Common myeloid progenitor, CD34-positive (primary cell): ENCODE measurements at regions not wholly inside any gene's neighbourhood (a gene's known extent, or its start where the extent isn't known, plus 50 kb on each side); places are given as distances from the start of the nearest gene placed in this dataset.

Source experiments
- CTCF ChIA-PET: fragments of 350-600 bp; sonication (Branson Sonifier 250); formaldehyde crosslinking; loops from one replicate; lab custom pipeline; 2021; ENCODE audit warnings: antibody characterized with exemption; lab: Charles Lee
- POLR2A ChIA-PET: fragments of 350-600 bp; sonication (Branson Sonifier 250); formaldehyde crosslinking; loops from one replicate; lab custom pipeline; 2021; ENCODE audit warnings: antibody characterized with exemption; lab: Charles Lee
- DNase-seq, 3 donors: peaks; one replicate each; pipeline versions ENCODE4 v3.0.0 to v3.0.0-alpha.2; 2013
- H3K27ac ChIP-seq, 2 experiments: 1 replicate in 1 of 2; 2 replicates in 1 of 2; pipeline ENCODE4 v1.7.0; 2013; ENCODE audit warnings: inconsistent platforms in 2 of 2, low read length in 2 of 2, mild to moderate bottlenecking in 2 of 2, low read depth in 1 of 2, moderate library complexity in 1 of 2; ENCODE audit not compliant: severe bottlenecking in 2 of 2, insufficient read depth in 1 of 2, poor library complexity in 1 of 2
- H3K27me3 ChIP-seq, 5 experiments: replicated peaks in 2 of 5; 1 replicate in 3 of 5; 2 replicates in 2 of 5; pipeline versions ENCODE4 v1.6.1 to v1.7.0; 2013; ENCODE audit warnings: low read length in 4 of 5, mild to moderate bottlenecking in 2 of 5, moderate library complexity in 2 of 5, inconsistent platforms in 1 of 5; ENCODE audit not compliant: insufficient read depth in 5 of 5, control insufficient read depth in 4 of 5
- H3K36me3 ChIP-seq, 4 experiments: 1 replicate in 2 of 4; 2 replicates in 2 of 4; pipeline versions ENCODE4 v1.6.1 to v1.7.0; 2013; ENCODE audit warnings: low read length in 3 of 4, control low read depth in 1 of 4, mild to moderate bottlenecking in 1 of 4; ENCODE audit not compliant: control insufficient read depth in 4 of 4, insufficient read depth in 4 of 4
- H3K4me1 ChIP-seq, 4 experiments: 1 replicate in 3 of 4; 2 replicates in 1 of 4; pipeline versions ENCODE4 v1.6.1 to v1.7.1; 2013; ENCODE audit warnings: low read length in 3 of 4, mild to moderate bottlenecking in 3 of 4, control low read depth in 1 of 4, inconsistent platforms in 1 of 4, moderate library complexity in 1 of 4; ENCODE audit not compliant: control insufficient read depth in 4 of 4, insufficient read depth in 4 of 4; ENCODE audit errors: control extremely low read depth in 1 of 4
- H3K4me3 ChIP-seq, 7 experiments: 1 replicate in 4 of 7; 2 replicates in 3 of 7; pipeline versions ENCODE4 v1.5.1 to v1.7.0; 2013; ENCODE audit warnings: mild to moderate bottlenecking in 7 of 7, low read length in 6 of 7, moderate library complexity in 6 of 7, inconsistent platforms in 2 of 7, low read depth in 2 of 7, control low read depth in 1 of 7; ENCODE audit not compliant: insufficient read depth in 4 of 7, control insufficient read depth in 1 of 7; ENCODE audit errors: extremely low read depth in 1 of 7
- H3K9me3 ChIP-seq, 5 experiments: 1 replicate in 4 of 5; 2 replicates in 1 of 5; pipeline versions ENCODE4 v1.6.1 to v1.7.1; 2013; ENCODE audit warnings: low read length in 4 of 5, mild to moderate bottlenecking in 2 of 5, inconsistent platforms in 1 of 5, low read depth in 1 of 5, moderate library complexity in 1 of 5; ENCODE audit not compliant: control insufficient read depth in 4 of 5, insufficient read depth in 2 of 5; ENCODE audit errors: control extremely low read depth in 1 of 5
- WGBS: methylation state at CpG from one replicate; pipeline ENCODE4 v1.1.5; 2013; ENCODE audit not compliant: insufficient coverage; 5-methylcytosine and 5-hydroxymethylcytosine counted together

- no peaks in the 10 kb centered on the region for H3K27me3 ChIP-seq
- no peak overlapping the region for H3K4me3 ChIP-seq
- H3K27ac ChIP-seq: no peak overlapping the region
- 92% methylated on average over 13 of the region's 14 CpGs for WGBS
- no peak for DNase-seq
- peaks cover 0 to 4% (median 0%) of the 10 kb centered on the region in 5 experiments for H3K9me3 ChIP-seq
- CTCF ChIA-PET: no interaction called here
- no peaks in the 10 kb centered on the region for H3K36me3 ChIP-seq
- POLR2A ChIA-PET: interaction anchor here (1.1 kb wide), 1 partner anchor 44 kb away, joined by 3 read pairs; no protein-coding TSS in a partner anchor
- H3K4me1 ChIP-seq: no peaks in the 10 kb centered on the region
Measured at GRCh38 chr15:67000896-67001295, 64.5 kb upstream of the SMAD3 start.

- Histone ChIP-seq H3K27me3 (no peaks in the 10 kb centered on the region), H3K4me1 (no peaks in the 10 kb centered on the region), H3K27ac (no peak overlapping the region), H3K4me3 (no peak overlapping the region), H3K9me3 (peaks cover 0 to 4% (median 0%) of the 10 kb centered on the region in 5 experiments), H3K36me3 (no peaks in the 10 kb centered on the region)
- ChIA-PET CTCF (interaction anchor here (0.7 kb wide), 1 partner anchor 99 kb away, joined by 3 read pairs; no protein-coding TSS in a partner anchor), POLR2A (no interaction called here)
- no peak for DNase-seq
Measured at GRCh38 chr15:67002368-67002767, 63.0 kb upstream of the SMAD3 start.

GRCh38 chr15:67003586-67003985 is 61.8 kb upstream of the SMAD3 start:
- Histone ChIP-seq H3K27me3 (no peaks in the 10 kb centered on the region), H3K27ac (no peak overlapping the region), H3K9me3 (peaks cover 0 to 4% (median 0%) of the 10 kb centered on the region in 5 experiments), H3K36me3 (no peaks in the 10 kb centered on the region), H3K4me1 (no peaks in the 10 kb centered on the region), H3K4me3 (no peak overlapping the region)
- ChIA-PET POLR2A (no interaction called here), CTCF (interaction anchor here (0.6 to 1.9 kb wide), 2 partner anchors 39 to 461 kb away, joined by 4 read pairs; no protein-coding TSS in a partner anchor)
- DNase-seq: no peak
- 100% methylated on average over 4 of the region's 7 CpGs for whole genome bisulfite sequencing

- no peak for DNase-seq
- ChIA-PET CTCF (interaction anchor here (1.3 to 1.9 kb wide), 3 partner anchors 13 to 38 kb away, joined by 3 to 6 read pairs (median 4); no protein-coding TSS in a partner anchor), POLR2A (no interaction called here)
- Histone ChIP-seq H3K27ac (no peak overlapping the region), H3K36me3 (no peaks in the 10 kb centered on the region), H3K9me3 (peaks cover 0 to 4% (median 0%) of the 10 kb centered on the region in 5 experiments), H3K4me1 (no peaks in the 10 kb centered on the region), H3K4me3 (no peak overlapping the region), H3K27me3 (no peaks in the 10 kb centered on the region)
- WGBS: 100% methylated on average over 2 of the region's 3 CpGs
Measured at GRCh38 chr15:67004142-67004541, 61.3 kb upstream of the SMAD3 start.

- Histone ChIP-seq H3K36me3 (no peaks in the 10 kb centered on the region), H3K4me1 (no peaks in the 10 kb centered on the region), H3K9me3 (peaks cover 0 to 4% (median 0%) of the 10 kb centered on the region in 5 experiments), H3K27ac (no peak overlapping the region), H3K27me3 (no peaks in the 10 kb centered on the region), H3K4me3 (no peak overlapping the region)
- ChIA-PET CTCF (interaction anchor here (0.6 to 1.9 kb wide), 4 partner anchors 12 to 195 kb away, joined by 3 to 6 read pairs (median 4); no protein-coding TSS in a partner anchor), POLR2A (no interaction called here)
- WGBS: 97% methylated on average over 6 of the region's 10 CpGs
- DNase-seq: no peak
Measured at GRCh38 chr15:67005294-67005996, 60.0 kb upstream of the SMAD3 start.

- Histone ChIP-seq H3K4me3 (no peak overlapping the region), H3K9me3 (peaks cover 0 to 4% (median 0%) of the 10 kb centered on the region in 5 experiments), H3K27ac (no peak overlapping the region), H3K36me3 (no peaks in the 10 kb centered on the region), H3K27me3 (no peaks in the 10 kb centered on the region), H3K4me1 (no peaks in the 10 kb centered on the region)
- POLR2A ChIA-PET: no interaction called here
- DNase-seq: no peak
- CTCF ChIA-PET: interaction anchor here (0.6 to 1.7 kb wide), 2 partner anchors 11 to 194 kb away, joined by 3 to 6 read pairs; no protein-coding TSS in a partner anchor
- 79% methylated on average over 8 of the region's 10 CpGs for whole genome bisulfite sequencing
Measured at GRCh38 chr15:67006083-67007065, 59.0 kb upstream of the SMAD3 start.
